ENCODE measurements at regions not wholly inside any gene's neighbourhood (a gene's known extent, or its start where the extent isn't known, plus 50 kb on each side); places are given as distances from the start of the nearest gene placed in this dataset.
A peak's percentile ranks its signal among the peaks of the same experiment; 100 is the strongest.
"Not testable (repeated sequence)": the region's sequence is repeated elsewhere in the genome, so short reads cannot be mapped to it uniquely, and the experiment has no call there.

DNA sequence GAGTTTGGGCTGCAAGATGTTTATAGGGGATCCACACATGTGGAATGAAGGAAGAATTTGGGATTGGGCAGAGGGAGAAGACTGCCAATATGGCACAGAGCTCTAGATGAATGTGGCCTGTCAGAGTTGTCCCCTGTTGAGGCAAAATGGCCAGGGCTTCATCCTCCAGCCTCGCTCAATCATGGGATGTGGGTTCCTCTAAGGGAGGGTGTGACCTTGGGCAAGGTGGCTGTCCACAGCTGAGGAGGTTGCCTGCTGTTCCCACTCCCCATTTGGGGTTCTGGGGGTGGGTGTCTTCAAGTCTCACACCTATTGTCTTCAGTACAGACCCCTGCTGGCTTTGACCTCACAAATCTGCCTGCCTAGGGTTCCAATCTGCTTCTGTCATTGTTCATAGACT is 121.6 kb upstream of the FAM204A start:
- DNase-seq, result no peak

DNA sequence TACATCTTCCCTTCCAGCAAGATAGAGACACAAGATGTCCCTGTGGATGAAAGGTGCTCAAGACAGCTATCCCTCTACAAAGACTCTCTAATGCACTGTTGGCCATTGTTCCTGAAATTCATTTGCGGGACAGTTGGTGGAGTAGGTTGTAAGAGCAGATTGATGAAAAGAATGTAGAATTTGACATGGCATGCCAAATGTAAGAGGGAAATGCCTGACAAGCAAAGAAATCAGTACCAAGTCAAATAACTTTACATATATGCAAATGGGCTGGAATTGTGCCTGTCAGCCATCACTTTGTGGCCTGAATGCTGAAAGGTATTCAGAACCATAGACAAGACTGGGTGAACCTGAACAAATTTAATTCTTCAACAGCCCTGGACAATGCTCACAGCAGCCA is 120.3 kb upstream of the FAM204A start:
- no peak for DNase-seq

DNA sequence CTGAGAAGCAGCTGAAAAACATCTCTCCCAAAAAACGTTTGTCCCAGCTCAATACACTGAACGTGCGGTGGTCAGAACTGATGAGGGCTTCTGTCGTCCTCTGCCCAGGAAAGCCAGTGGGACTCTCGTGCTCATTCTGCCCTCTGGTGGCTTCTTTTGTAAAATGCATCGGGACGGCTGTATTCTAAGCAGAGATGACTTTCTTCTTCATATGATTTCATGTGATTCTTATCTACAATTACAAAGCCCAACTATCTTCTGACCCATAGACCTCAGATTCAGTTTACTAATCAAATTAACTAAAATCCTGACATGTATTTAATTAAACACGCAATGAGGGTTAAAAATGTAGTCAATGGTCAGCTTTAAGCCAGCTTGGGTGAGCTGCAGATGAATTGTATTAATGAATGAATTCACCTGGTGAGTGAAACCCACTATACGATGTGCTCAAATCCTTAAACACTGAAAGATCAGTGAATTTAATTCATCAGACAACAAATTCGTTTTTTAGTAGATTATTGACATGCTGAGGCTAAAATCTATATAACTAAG is 117.6 kb upstream of the FAM204A start:
- peak; percentile 23 to 24 for DNase-seq

DNA sequence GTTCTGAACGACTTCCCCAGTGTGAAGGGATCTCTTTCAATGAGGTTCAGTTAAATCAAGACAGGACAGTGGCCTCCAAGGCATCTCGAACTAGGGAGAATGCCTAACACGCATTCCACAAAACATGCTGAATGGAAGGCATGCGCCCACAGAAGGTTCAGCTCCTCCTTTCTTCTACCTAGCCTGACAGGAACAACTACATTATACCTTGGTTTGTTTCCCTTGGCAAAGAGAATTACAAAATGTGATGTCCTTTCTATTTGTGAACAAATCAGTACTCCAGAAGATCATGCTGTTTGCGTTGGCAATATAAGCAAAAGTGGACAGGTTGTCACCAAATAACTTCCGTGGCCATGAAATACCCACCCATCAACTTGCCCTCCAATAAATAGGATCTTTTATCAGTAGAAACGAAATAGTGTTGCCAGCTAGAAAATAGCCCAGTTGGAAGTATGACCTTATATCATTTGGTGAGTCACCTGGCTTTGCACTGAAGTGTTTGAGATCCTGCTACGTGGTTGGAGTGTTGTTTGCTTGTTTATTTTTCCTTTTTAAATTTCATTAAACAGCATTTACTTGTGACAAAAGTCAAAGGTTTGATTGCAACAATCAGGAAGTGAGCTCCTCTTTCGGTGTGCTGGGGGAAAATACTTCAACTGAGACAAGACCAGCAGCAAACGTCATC is 117.0 kb upstream of the FAM204A start:
- no peak for DNase-seq

DNA sequence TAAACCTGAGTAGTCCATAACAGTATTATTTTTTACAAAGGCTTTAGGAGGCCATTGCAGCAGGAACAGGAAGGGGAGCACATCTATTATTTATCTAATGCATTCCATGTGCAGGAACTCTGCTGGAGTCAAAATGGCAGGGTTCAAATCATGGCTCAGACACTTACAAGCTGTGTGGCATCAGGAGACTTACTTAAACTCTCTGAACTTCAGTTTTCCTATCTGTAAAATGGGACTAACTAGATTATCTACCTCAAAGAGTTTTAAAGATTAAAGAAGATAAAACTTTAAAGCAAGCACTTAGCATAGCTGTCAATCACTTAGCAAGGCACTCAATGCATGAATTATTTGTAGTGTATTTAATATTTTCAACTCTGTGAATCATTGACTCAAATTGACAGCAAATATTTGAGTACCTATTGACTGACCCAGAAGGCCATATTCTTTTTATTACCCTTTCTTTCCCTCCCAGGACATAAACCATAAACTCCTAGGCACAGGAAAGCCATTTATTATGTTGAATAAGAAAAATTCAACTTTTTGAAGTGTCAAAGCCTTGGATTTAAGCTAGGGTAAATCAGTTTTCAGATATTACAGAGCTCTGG is 115.8 kb upstream of the FAM204A start:
- DNase-seq, result no peak

DNA sequence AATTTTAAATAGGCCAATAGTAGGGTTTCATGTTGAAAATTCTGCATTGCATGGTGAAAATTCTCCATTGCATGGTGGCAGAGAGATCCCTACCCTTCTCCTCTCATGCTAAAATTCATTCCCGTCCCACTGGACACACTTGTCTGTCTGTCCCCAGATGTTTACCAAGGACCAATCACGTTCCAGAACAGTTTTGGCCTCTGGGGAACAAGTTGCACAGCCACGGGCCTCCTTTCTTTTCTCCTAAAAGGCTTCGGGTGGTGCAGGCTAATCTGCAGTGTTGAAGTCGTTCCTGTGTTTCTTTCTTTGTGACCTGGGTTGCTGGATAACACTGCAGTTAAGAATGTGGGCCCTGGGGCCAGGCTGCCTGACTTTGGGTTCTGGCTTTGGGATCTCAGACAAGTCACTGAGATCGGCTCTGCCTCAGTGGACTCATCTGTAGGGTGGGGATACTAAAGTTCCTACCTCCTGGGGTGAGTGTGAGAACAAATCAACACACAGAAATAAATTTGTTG is 113.1 kb upstream of the FAM204A start:
- no peak for DNase-seq

DNA sequence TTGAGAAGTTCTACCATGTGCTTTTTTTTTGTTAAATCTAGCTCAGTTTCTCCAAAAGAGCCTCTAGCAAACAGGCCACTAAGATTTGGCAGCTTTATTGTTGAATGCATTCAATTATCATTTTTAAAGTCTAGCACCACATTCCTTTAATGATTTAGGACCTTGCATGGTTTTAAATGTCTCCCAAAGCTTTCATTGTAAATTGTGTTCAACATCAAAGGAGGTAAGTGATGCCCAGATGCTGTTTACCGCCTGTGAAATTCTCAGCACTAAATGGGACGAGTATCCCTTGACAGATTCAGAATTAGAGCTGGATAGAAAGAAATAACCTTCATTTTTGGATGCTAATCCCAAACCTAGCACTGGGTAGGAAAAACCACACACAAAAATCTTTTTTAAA is 112.1 kb upstream of the FAM204A start:
- DNase-seq, result no peak

DNA sequence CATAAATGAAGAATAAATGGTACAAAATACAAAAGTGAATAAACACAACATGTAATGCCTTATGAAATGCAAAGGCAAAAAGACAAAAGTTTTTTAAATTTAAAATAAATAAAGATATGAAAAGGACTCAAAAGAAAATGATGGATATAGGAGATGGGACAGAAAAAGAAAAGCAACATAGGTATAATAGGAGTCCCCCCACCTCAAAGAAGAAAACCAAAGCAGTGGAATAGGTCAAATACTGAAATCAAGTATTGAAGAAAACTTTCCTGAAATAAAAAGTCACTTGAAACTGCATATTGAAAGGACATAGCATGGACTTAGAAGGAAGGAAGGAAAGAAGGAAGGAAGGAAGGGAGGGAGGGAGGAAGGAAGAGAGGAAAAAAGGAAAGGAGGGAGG is 110.0 kb upstream of the FAM204A start:
- DNase-seq, result no peak

DNA sequence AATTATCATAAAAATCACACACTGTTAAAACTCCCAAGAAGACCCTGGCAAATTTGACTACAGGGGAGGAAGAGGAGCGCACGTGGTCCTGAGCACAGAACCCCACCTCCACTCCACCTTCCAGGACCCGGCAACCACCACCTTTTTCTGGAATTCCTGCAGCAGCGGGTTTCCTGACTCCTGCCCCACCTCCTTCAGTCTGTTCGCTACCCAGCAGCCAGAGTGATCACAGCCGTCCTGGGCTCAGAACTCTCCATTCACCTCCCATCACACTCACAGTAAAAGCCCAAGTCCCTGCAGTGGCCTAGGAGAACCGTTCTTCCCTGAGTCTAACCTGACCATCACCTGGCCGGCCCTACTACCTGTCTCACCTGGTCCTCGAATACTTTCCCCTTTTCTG is 107.4 kb upstream of the FAM204A start:
- DNase-seq, result no peak

DNA sequence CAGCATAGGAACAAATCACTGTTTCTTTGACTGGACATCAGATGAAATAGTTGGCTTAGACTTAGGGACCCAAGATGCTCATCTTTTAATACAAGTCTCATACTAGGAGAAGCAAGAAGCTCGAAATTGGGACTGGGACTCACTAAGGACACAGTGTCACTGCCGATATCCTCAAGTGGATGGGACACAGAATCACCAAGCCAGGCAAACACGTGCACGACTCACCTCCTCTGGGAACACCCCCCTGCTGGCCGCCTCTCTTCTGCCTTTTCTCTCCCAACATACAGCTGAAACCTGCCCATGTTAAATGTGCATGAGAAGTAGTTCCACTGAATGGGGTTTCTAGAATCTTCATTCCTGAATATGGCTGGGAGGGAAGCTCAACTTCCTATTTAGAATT is 106.6 kb upstream of the FAM204A start:
- no peak for DNase-seq

DNA sequence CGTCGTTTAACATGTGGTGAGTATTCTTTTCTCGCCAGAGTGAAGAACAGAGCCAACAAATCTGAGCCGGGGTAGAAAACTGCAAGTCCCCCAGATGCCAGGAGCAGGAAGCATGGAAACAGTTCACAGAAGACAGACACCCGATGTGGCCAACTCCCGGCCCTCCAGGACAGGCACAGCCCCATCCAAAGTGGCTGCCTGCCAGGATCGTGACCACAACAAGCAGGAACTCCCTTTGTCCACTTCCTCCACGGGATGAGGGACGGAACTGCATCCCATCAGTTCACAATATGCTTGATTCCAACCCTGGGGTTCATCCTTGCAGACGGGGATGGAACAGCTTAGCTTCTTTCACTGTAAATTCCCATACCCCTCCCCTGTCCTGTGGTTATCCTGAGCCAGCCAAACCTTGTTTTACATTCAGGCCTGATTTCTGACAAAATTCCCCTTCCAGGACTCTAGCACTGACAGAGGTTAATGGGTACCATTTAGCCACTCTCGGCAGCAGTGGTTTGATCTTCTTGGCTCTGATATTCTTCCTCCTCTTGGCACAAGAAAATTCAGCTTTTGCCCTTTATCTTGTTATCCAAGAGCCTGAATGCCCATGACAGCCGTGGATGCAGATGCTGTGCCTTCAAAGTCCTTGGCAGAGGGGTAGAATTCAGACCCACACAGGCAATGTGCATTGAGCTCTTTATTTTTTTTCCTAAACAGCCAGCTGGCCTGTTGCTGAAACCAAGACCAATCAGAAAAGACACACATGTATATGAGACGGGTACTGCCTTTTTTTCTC is 105.5 kb upstream of the FAM204A start:
- DNase-seq, result no peak

DNA sequence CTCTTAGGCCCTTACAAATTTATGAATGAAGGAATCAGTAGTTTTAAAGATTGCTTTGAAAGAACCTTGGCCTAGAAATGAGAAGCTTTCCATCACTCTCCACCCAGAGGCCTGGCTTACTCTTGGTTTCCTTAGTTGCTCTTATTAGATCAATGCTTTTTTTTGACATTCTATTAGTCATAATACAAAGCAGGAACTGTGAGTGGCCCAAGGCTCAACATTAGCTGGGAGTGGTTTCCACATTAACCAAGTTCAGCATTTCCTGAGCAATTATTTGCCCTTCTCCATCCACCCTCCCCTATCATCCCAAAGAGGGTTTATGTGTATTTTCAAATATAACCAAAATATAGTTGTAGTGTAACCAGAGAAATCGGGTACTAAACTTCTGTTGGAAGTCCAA is 103.4 kb upstream of the FAM204A start:
- DNase-seq, result no peak

DNA sequence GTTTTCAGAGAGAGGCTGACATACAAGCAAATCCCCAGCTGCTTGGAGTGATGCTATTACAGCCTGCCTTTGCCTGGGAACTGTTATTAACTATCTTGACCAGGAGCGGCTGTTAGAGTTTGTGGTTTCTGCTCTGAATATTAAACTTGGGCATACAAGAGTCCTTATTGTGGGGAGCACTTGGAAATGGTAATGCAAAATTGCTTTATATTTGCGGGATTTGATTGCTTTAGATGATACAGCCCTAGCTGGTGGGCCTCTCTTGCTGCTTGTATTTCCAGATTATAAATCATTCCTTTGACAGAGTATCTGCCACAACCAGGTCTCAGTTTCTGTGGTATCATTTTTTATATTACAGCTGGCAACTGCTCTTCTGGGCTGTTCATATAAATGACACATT is 101.9 kb upstream of the FAM204A start:
- no peak for DNase-seq

DNA sequence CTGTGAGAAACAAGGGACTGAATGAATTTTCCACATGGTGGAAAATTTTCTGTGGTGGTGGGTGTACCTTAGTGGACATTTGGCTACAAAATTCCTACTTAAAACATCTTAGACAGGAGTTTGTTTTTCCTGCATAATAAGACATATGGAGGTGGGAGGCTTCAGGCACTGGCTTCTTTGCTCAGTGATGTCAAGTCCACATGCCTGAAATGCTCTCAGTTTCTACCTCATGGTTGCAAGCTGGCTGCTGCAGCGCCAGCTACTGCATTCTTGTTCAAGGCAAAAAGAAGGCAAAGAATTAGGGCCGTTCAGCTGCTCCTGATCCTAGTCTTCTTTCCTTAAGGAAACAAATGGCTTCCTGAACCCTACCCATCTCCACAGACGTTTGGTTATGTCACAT is 99.9 kb upstream of the FAM204A start:
- no peak for DNase-seq

DNA sequence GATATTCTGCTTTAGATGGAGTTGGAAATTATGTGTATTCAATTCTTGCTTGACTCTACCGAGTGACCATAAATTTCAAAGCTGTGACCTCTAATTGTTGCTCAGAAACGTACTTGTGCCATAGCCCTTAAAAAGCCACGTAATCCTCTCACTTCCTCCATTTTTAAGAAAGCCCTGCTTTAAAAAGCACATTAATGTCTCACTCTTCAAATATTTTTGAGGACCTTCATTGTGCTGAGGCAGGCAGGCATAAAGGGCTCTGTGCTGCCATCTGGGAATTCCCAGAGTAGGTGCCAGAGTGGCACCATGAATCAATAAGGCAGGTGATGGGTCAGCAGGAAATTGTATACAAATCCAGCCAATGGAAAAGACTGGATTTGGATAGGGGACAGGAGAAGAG is 97.7 kb upstream of the FAM204A start:
- no peak for DNase-seq

DNA sequence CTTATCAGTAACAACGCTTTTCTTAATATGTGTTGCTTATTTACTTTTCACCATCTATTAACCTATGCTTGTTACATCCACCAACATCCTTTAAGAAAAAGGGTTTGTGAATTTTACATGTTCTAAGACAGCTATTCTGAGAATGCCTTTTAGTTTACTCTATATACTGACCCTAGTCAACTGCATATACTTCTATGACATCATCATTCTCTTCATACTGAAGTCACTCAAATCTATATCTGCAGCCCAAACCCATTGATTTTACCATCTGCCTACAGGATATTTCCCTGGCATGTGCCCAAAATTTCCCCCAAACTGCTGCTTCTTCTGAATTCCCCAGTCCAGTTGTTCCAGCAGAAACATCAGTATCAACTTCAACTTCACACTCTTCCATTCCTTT is 94.6 kb upstream of the FAM204A start:
- no peak for DNase-seq

DNA sequence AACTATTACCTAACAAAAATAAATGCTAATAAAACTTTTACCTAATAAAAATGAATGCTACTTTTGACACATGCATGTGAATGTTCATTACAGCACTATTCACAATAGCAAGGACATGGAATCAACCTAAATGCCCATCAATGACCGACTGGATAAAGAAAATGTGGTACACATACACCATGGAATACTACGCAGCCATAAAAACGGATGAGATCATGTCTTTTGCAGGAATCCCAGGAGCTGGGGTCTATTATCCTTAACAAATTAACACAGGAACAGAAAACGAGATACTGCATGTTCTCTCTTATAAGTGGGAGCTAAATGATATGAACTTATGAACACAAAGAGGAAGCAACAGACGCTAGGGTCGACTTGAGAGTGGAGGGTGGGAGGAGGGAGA is 88.1 kb upstream of the FAM204A start:
- no peak for DNase-seq

DNA sequence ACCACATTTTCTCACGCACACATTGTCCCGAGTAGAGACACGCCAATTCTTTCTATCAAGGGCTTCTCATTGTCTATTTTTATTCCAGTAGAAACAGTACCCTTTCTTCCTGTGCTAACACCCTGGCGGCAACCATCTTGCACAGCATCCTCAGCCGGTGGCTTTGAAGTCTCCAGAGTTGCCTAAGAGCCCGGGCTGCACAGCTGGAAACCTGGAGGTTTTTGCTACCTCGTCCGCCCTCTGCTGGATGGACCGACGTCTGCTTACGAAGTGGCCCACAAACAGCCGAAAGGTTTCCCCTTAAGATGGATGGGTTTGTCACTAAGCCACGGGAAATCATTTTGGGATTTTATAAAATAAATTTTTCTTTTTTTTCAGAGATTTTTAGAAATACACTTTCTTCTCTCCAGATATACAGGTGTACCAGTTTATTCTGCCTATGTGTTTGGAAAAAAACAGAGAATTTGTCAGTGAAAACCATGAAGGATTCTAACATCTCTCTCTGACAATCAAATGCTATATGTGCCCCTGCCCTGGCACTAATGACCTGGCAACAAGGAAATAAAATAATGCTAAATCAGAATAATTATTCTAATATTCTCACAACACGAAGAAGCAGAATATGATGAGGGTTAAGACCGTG is 81.8 kb upstream of the FAM204A start:
- DNase-seq, result peak; percentile 39 to 54

DNA sequence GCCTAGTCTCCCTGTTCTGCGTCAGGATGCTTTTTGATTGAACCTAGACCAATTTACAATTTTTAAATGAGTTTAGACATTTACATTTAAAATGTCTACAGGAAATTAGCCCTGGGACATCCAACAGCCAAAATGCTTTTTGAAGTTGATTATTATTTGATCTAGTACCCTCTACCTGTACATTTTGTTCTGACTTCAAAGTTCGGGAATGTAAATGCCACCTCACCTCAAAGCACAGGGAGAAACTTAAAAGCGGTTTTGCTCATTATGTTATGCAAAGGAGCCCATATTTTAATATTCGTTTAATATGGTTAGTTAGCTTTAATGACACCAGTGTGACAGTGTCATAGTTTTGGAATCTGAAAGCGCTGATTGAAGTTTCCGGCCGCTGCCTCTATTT is 80.1 kb upstream of the FAM204A start:
- no peak for DNase-seq

DNA sequence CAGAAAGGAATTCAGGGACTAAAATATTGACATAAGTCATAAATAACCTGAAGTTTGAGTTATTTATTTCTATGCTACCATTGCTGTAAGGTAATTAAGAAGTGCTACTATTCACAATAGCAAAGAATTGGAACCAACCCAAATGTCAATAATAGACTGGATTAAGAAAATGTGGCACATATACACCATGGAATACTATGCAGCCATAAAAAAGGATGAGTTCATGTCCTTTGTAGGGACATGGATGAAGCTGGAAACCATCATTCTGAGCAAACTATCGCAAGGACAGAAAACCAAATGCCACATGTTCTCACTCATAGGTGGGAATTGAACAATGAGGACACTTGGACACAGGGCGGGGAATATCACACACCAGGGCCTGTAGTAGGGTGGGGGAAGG is 77.9 kb upstream of the FAM204A start:
- DNase-seq, result not testable (repeated sequence)

DNA sequence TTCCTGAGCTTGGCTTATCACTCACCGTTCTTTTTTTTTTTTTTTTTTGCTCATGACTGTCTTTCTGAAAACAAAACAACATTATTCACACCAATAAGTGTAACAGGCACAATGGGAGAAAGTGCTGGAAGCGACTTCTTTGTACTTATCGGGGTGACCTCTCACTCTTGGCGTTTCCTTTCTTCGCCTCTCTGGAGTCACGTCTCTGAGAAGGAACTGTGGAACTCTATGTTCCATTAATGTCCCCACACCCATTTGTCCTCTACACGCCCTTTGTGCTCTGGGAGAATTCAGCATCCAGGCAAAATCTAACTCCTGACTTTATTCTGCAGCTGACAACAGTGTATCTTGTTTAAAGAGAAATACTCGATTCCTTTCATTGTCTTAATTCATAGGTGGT is 70.8 kb upstream of the FAM204A start:
- no peak for DNase-seq

DNA sequence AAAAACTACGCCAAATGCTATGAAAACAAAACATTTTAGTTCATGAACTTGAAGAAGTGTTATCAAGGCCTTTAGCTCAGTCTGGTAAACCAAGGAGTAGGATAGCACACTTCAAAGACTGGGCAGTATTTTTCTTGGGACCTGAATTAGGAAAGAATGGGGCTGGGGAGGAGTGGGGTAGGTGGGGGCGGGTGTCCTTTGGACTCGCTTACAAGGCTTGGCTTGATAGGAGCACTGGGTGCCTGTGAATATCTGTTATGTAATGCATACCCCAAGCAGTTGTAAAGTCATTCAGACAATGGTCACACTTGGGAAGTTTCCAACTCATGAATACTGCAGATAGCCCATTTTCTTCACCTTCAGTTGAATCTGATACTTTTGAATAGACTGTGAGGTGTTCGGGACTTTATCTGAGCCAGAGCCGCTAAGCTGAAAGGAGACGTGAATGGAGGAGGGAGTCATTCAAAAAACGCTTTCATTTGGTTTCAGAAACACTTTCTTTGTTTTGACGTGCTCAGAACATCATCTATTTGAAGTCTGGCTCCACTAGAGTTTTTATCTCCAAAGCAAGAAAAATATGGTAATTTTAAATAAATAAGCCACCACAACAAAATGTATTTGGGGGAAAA is 70.1 kb upstream of the FAM204A start:
- DNase-seq, result no peak

DNA sequence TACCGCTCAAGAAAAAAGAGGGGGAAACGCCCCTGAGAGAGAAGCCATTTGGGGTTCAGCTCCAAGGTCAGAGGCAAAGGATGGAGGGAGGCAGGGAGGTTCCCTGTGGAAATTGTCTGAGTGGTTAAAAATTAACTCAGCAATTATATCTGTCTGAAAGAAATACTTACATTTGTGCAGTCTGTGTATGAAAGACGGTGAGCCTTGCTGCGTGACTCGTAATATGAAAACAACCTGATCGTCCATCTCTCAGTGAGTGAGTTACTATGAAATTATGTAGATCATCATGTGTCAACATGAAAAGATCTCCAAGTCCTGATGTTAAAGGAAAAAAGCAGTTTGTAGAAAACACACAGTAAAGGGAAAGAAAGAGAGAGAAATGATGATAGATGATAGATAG is 67.2 kb upstream of the FAM204A start:
- no peak for DNase-seq

All from stimulated activated CD4-positive, alpha-beta T cell treated with anti-CD3 and anti-CD28 coated beads, Interleukin-4, amount 100 ng/mL, for 4 hours (primary cell).